Psoas muscle (tissue), 7 donors: ENCODE measurements at regions not wholly inside any gene's neighbourhood (a gene's known extent, or its start where the extent isn't known, plus 50 kb on each side); places are given as distances from the start of the nearest gene placed in this dataset.

Experiments
- ATAC-seq, 4 donors: fragments of 200-7000 bp; cut with Tn5 transposase; one replicate each; pipeline ENCODE4 v1.9.1; 2020; ENCODE audit warnings: moderate library complexity in 3 of 4, mild to moderate bottlenecking in 2 of 4
- DNase-seq, 2 donors: peaks; one replicate each; pipeline ENCODE4 v3.0.0-alpha.2; 2020
- H3K27ac ChIP-seq: fragments of 200-600 bp; one replicate; pipeline ENCODE4 v1.8.0; 2022
- H3K27me3 ChIP-seq, 3 donors: fragments of 200-600 bp in 1 of 3; one replicate each; pipeline versions ENCODE4 v1.6.1 to v1.8.0; 2013 to 2022; ENCODE audit warnings: low read length in 2 of 3, mild to moderate bottlenecking in 2 of 3, moderate library complexity in 1 of 3; ENCODE audit not compliant: insufficient read depth in 3 of 3
- H3K36me3 ChIP-seq, 2 donors: fragments of 200-600 bp in 1 of 2; one replicate each; pipeline versions ENCODE4 v1.6.1 to v1.8.0; 2013 to 2022; ENCODE audit warnings: low read depth in 1 of 2, mild to moderate bottlenecking in 1 of 2, moderate library complexity in 1 of 2; ENCODE audit not compliant: insufficient read depth in 1 of 2
- H3K4me1 ChIP-seq: fragments of 200-600 bp; one replicate; pipeline ENCODE4 v1.8.0; 2022
- H3K4me3 ChIP-seq: fragments of 200-600 bp; one replicate; pipeline ENCODE4 v1.8.0; 2022; ENCODE audit warnings: mild to moderate bottlenecking
- H3K9me3 ChIP-seq: fragments of 200-600 bp; one replicate; pipeline ENCODE4 v1.8.0; 2022
- WGBS, 3 donors: extraction: QIAGEN DNeasy Blood & Tissue Kit; methylation state at CpG; one replicate each; pipeline versions ENCODE4 v1.1.6 to v1.1.7; 2013; 5-methylcytosine and 5-hydroxymethylcytosine counted together
- intact Hi-C, 2 donors: fragments of 100-400 bp; cut with DNase I; formaldehyde crosslinking; loops; one replicate each; pipeline versions ENCODE4 v1.11.0 to v1.14.2; 2022
- TF ChIP-seq, protein P1 (sequence below): fragments of 200-600 bp; IDR thresholded peaks from one replicate; pipeline ENCODE4 v1.8.0; 2022; ENCODE audit warnings: antibody characterized with exemption
- donor health status: healthy with polysubstance abuse.
- donor health status: DM: no; HTN: no; CAD: no; lungs with moderate emphysema.
- donor health status: Bipolar disorder and iron deficiency.
- donor health status: healthy.
- donor health status: DM: yes; HTN: yes; CAD: no.
- donor health status: DM: no; HTN: no; CAD: no.
- donor health status: DM: yes; HTN: yes; CAD: no.

DNA sequence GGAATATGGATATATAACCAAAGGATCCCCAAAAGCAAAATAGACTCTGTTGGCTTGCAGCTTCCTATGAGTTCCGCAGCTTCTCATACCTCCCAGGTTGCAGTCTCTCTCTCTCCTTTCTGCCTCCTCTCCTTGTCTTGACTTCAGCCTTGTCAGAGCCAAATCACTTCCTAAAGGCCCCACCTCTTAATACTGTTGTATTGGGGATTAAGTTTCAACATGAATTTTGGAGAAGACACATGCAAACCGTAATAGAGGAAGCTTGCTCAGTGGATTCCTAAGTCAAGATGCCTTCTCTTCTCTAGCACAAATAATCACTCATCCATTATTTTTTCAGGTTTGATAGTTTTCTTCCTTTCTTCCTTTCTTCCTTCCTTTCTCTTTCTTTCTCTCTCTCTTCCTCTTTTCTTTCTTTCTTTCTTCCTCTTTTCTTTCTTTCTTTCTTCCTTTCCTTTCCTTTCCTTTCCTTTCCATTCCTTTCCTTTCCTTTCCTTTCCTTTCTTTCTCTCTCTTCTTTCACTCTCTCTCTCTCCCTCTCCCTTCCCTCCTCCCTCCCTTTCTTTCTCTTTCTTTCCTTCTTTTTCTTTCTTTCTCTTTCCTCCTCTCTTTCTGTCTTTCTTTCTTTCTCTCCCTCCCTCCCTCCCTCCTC, 411.3 kb upstream of the TPM1 start:
- ATAC-seq (no peak), DNase-seq (no peak)
- no peaks in the 10 kb centered on the region for H3K9me3 ChIP-seq
- 67 to 72% (median 67%) methylated on average over 2 of the region's 2 CpGs for WGBS, 3 donors
- TF ChIP-seq, protein P1, sequence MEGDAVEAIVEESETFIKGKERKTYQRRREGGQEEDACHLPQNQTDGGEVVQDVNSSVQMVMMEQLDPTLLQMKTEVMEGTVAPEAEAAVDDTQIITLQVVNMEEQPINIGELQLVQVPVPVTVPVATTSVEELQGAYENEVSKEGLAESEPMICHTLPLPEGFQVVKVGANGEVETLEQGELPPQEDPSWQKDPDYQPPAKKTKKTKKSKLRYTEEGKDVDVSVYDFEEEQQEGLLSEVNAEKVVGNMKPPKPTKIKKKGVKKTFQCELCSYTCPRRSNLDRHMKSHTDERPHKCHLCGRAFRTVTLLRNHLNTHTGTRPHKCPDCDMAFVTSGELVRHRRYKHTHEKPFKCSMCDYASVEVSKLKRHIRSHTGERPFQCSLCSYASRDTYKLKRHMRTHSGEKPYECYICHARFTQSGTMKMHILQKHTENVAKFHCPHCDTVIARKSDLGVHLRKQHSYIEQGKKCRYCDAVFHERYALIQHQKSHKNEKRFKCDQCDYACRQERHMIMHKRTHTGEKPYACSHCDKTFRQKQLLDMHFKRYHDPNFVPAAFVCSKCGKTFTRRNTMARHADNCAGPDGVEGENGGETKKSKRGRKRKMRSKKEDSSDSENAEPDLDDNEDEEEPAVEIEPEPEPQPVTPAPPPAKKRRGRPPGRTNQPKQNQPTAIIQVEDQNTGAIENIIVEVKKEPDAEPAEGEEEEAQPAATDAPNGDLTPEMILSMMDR = no peak
- peaks cover 26% of the 10 kb centered on the region for H3K4me1 ChIP-seq
- no peaks in the 10 kb centered on the region for H3K36me3 ChIP-seq
- no peaks in the 10 kb centered on the region for H3K27me3 ChIP-seq
- H3K27ac ChIP-seq = no peak overlapping the region
- H3K4me3 ChIP-seq = no peak overlapping the region
- intact Hi-C loops = no loop called here

DNA sequence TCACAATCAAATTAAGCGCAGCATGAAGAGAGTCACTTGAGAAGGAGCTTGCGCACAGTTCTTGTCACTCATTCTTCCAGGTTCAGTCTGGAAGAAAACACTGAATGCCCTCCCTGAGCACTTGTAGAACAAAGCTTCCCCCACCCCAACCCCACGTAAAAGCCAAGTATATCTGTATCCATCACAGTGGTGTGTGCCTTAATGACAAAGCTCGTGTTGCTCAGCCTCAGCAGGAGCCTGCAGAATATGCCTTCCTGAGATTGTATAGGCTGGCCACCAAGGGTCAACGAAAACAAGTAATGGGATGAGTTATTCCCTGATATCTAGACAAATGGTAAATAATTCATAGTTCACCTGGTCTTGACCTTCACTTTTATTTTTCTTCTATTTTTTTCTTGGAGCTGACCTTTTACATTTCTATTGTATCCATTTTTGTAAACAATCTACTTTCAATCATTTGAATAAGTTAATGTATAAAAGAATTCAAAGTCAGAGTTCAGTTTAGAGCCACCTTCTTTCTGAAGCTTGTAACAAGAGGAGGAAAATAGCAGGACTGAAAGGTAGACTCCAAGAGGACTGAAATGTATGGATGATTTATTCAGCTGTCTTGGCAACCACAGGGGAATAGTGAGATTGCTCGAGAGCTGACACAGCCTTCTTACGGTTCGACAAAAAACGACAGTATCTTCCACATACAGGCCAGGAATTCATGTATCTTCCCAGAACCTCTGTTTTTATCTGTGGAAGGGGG, 405.5 kb upstream of the TPM1 start:
- TF ChIP-seq, protein P1 = no peak
- intact Hi-C loops = no loop called here
- no peak for DNase-seq
- Histone ChIP-seq H3K27ac (no peak overlapping the region), H3K4me3 (no peak overlapping the region), H3K27me3 (no peaks in the 10 kb centered on the region), H3K9me3 (no peaks in the 10 kb centered on the region), H3K36me3 (no peaks in the 10 kb centered on the region), H3K4me1 (peaks cover 9% of the 10 kb centered on the region)
- WGBS, 3 donors = 54 to 64% (median 56%) methylated on average over 9 of the region's 9 CpGs
- no peak for ATAC-seq

DNA sequence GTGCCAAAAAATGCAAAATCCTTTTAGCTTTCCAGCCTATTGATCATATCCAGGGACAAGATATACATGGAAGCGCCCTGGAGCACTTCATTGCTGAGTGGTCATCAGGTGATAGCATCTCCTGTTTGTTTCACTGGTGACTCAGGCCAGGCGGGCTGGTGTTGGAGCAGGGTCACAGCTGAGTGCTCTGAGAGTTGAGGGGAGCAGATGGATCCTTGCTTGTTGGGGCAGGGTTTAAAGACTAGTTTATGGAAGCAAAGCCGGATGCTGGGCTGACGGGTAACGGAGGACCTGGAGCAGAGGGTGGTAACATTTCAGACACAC, 405.0 kb upstream of the TPM1 start:
- H3K9me3 ChIP-seq = no peaks in the 10 kb centered on the region
- no peak for DNase-seq
- peaks cover 14% of the 10 kb centered on the region for H3K4me1 ChIP-seq
- ATAC-seq = no peak
- no peaks in the 10 kb centered on the region for H3K36me3 ChIP-seq
- no peak overlapping the region for H3K4me3 ChIP-seq
- intact Hi-C loops = no loop called here
- no peak overlapping the region for H3K27ac ChIP-seq
- WGBS, 3 donors = 69 to 77% (median 74%) methylated on average over 5 of the region's 5 CpGs
- no peaks in the 10 kb centered on the region for H3K27me3 ChIP-seq
- TF ChIP-seq, protein P1 = no peak

DNA sequence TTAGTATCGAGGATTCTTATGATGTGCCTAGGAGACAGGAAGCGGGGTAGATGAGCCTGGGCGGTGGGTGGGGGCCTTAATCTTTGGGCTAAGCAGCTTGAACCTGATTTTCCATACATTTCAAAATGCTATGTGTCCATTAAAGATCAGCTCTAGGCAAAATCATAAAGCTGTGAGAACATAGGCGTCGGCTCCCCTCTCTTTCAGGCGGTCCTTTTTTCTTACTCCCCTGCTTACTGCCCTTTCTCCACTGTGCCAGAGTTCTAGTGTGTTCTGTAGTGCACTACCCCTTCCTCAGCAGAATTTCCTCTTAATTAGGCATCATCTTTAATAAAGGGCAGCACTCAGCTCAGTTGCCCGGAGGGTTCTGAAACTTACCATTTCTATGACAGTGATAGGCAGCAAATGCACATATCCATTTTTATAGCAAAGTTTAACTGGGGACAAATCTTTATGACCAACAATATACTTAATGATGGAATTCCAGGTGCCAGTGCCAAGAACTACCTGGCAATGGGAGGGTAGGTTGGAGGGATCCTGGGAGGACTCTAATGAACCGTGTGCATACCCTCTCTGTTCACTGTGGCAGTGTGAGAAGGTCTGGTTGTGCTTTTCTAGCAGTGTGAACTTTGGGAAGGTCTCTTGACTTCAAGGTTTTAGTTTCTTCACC, 404.5 kb upstream of the TPM1 start:
- Histone ChIP-seq H3K4me1 (peaks cover 14% of the 10 kb centered on the region), H3K36me3 (no peaks in the 10 kb centered on the region), H3K4me3 (no peak overlapping the region), H3K9me3 (no peaks in the 10 kb centered on the region), H3K27me3 (no peaks in the 10 kb centered on the region), H3K27ac (no peak overlapping the region)
- intact Hi-C loops = no loop called here
- TF ChIP-seq, protein P1 = no peak
- ATAC-seq (no peak), DNase-seq (no peak)
- 94 to 97% (median 96%) methylated on average over 8 of the region's 8 CpGs for WGBS, 3 donors
